GM12872 (cell line): ENCODE measurements at regions not wholly inside any gene's neighbourhood (a gene's known extent, or its start where the extent isn't known, plus 50 kb on each side); places are given as distances from the start of the nearest gene placed in this dataset.

Source experiments
- TF ChIP-seq, protein P1 (sequence below): IDR thresholded peaks from 3 replicates; pipeline ENCODE4 v1.5.1; 2011; ENCODE audit warnings: low read depth, mild to moderate bottlenecking, low read length, moderate library complexity; ENCODE audit not compliant: insufficient read depth

DNA sequence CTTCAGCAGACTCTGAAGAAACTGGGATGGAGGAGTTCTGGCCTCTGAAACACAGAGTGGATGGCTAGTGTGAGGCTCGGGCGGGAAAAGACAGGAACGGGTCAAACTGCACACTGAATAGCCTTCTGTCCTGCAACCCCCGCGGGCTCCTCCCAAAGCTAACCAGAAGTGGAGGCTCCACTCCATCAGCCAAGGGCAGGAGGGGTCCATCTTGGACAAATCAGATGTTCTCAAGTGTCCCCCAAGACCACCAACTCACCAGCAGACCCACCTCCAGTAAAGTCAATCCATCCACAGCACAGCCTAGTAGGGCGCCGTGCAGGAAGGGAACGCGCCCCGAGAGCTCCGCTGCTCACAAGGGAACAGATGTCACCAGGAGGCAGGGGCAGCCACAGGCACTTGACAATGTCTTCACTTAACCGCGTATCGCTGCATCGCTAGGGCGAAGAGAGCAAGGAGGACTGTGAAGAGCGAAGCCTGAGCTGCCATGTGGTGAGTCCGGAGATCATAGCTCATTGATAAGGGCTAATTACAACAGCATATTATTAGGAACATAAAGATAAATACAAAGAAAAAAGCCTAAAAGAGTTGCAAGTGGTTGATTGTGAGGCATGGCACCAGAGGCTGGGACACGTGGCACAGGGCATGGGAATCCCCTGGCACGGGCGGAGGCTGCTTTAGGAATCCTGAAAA lies 494.6 kb upstream of the MYT1L start:
- TF ChIP-seq, protein P1, sequence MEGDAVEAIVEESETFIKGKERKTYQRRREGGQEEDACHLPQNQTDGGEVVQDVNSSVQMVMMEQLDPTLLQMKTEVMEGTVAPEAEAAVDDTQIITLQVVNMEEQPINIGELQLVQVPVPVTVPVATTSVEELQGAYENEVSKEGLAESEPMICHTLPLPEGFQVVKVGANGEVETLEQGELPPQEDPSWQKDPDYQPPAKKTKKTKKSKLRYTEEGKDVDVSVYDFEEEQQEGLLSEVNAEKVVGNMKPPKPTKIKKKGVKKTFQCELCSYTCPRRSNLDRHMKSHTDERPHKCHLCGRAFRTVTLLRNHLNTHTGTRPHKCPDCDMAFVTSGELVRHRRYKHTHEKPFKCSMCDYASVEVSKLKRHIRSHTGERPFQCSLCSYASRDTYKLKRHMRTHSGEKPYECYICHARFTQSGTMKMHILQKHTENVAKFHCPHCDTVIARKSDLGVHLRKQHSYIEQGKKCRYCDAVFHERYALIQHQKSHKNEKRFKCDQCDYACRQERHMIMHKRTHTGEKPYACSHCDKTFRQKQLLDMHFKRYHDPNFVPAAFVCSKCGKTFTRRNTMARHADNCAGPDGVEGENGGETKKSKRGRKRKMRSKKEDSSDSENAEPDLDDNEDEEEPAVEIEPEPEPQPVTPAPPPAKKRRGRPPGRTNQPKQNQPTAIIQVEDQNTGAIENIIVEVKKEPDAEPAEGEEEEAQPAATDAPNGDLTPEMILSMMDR: no peak

DNA sequence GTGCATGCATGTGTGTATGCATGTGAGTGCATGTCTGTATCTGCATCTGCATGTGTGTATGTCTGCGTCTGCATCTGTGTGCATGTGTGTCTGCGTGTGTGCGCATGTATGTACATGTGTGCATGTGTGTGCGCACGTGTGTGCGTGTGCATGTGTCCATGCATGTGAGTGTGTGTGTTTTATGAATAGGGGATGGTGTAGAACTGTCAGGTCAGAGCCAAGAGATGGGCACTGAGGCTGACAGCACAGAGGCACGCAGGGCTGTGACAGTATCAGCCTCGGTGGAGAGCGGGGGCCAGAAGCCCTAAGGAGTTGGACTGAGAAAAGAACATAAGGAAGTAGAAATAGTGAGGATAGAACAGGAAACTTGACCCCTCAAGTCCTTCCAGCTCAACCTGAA lies 494.0 kb upstream of the MYT1L start:
- TF ChIP-seq, protein P1: no peak

DNA sequence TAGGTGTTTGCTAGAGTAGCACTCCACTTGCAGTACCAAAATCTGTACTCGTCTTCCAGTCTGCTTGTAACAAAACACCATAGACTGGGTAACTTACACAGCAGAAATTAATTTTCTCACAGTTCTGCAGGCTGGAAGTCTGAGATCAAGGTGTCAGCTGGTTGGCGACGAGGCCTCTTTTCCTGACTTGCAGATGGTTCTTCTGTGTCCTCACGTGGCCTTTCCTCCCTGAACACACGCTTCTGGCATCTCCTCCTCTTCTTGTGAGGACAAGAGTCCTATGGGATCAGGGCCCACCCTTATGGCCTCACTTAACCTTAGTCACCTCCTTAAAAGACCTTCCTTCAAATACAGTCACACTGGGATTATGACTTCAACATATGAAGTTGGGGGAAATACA lies 493.5 kb upstream of the MYT1L start:
- TF ChIP-seq, protein P1: no peak

DNA sequence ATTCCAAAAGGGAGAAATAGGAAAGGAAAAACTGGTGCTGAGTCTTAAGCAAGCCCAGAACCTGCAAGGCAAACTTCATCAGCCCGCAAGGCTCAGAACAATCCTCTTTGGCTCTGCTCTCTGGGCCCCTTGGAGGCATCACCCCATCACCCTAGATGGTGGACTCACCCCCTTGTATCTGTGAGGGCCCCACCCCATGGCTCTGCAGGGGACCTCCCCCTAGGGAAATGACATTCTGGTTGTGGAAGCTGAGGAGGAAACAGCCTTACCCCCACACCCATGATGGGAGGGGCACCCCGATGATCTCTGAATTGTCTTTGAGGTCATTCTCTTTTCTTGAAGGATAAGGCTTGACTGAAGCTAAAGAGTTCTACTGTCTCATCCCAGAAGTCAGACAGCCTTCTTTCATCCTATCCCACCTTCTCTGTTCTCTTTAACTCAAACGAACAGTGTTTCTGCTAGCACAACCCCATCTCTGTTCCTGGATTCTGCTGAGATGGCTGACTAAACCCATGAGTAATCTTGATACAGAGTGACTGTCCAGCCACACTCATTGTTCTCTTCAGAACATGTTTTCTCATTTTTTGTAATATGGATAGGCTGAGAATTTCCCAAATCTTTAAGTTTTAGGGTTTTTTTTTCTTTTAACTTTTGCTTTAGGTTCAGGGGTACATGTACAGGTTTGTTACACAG lies 492.1 kb upstream of the MYT1L start:
- TF ChIP-seq, protein P1: no peak

DNA sequence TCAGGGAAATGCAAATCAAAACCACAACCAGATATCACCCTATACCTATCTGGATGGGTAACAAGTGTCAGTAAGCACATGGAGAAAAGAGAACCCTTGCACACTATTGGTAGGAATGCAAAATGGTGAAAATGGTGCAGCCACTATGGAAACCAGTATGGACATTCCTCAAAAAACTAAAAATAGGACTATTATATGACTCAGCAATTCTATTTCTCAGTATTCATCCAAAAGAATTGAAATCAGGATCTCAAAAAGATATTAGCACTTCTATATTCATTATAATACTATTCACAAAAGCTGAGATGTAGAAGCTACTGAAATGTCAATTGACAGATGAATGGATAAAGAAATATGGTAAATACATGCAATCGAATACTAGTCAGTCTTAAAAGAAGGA lies 491.1 kb upstream of the MYT1L start:
- TF ChIP-seq, protein P1: no peak

DNA sequence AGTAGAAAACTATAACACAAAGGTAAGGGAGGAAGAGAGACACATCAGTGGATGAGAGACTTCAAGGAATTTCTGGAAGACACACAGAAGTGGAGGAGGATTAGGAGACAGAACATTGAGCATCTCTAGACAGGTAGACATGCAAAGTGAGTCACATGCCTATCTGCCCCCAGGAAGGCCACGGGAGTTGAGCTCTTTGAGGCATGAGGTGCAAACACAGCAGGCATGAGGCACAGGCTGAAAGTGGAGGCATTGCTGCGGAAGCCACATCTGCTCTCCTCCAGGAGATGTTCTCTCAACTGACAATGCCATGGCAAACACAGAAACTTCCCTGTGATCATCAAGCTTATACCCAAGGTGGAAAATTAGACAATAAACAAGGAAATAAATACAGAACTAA lies 481.6 kb upstream of the MYT1L start:
- TF ChIP-seq, protein P1: no peak

DNA sequence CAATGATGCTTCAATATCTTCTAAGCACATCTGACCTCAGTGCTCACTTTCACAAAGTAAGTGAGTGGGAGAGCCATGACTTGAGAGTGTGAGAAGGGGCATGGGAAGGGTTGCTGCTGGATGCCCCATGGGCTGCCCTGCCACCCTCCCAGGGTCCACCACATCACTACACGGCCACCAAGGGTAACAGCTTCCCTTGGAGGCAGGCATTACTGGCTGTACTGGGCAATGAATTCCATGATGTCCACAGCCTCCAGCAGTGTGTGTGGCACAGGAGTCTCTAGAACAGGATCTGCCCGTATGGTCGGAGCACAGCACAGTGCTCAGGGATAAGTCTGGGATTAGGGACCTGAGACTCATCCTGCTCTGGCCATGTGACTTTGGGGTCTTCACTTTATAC lies 481.0 kb upstream of the MYT1L start:
- TF ChIP-seq, protein P1: no peak
